HG02943 (cell line): ENCODE measurements at regions not wholly inside any gene's neighbourhood (a gene's known extent, or its start where the extent isn't known, plus 50 kb on each side); places are given as distances from the start of the nearest gene placed in this dataset.
"Not testable (repeated sequence)": the region's sequence is repeated elsewhere in the genome, so short reads cannot be mapped to it uniquely, and the experiment has no call there.

ENCODE experiments used
- ATAC-seq: cut with Tn5 transposase; IDR thresholded peaks from one replicate; pipeline ENCODE4 v1.9.1; 2021; ENCODE audit warnings: mild to moderate bottlenecking, low read depth, moderate library complexity; ENCODE audit not compliant: unreplicated experiment

- no peak for ATAC-seq
Measured at GRCh38 chr3:40923143-40923542, 276.2 kb upstream of the CTNNB1 start.

GRCh38 chr3:40923651-40924050, 275.7 kb upstream of the CTNNB1 start:
- no peak for ATAC-seq

GRCh38 chr3:40924559-40925141, 274.7 kb upstream of the CTNNB1 start:
- ATAC-seq, result no peak

- no peak for ATAC-seq
Measured at GRCh38 chr3:40925231-40925630, 274.1 kb upstream of the CTNNB1 start.

- ATAC-seq, result no peak
Measured at GRCh38 chr3:40930131-40930538, 269.2 kb upstream of the CTNNB1 start.

- ATAC-seq, result no peak
Measured at GRCh38 chr3:40930756-40931155, 268.5 kb upstream of the CTNNB1 start.

GRCh38 chr3:40938591-40938990, 260.7 kb upstream of the CTNNB1 start:
- no peak for ATAC-seq

GRCh38 chr3:40939030-40939740, 260.1 kb upstream of the CTNNB1 start:
- no peak for ATAC-seq

GRCh38 chr3:40939741-40940130, 259.6 kb upstream of the CTNNB1 start:
- no peak for ATAC-seq

- no peak for ATAC-seq
Measured at GRCh38 chr3:40940651-40941050, 258.7 kb upstream of the CTNNB1 start.

- not testable (repeated sequence) for ATAC-seq
Measured at GRCh38 chr3:40947022-40947421, 252.3 kb upstream of the CTNNB1 start.

GRCh38 chr3:40949347-40949746, 250.0 kb upstream of the CTNNB1 start:
- not testable (repeated sequence) for ATAC-seq

- ATAC-seq, result no peak
Measured at GRCh38 chr3:40951636-40952035, 247.7 kb upstream of the CTNNB1 start.

GRCh38 chr3:40961104-40961857, 238.0 kb upstream of the CTNNB1 start:
- no peak for ATAC-seq

- ATAC-seq, result no peak
Measured at GRCh38 chr3:40962721-40963120, 236.6 kb upstream of the CTNNB1 start.

GRCh38 chr3:40968666-40969065, 230.6 kb upstream of the CTNNB1 start:
- ATAC-seq, result no peak

GRCh38 chr3:40969341-40969740, 230.0 kb upstream of the CTNNB1 start:
- no peak for ATAC-seq

- ATAC-seq, result no peak
Measured at GRCh38 chr3:40969756-40970466, 229.4 kb upstream of the CTNNB1 start.

GRCh38 chr3:40971191-40972168, 227.8 kb upstream of the CTNNB1 start:
- ATAC-seq, result peak; percentile 96

GRCh38 chr3:40972350-40972749, 227.0 kb upstream of the CTNNB1 start:
- no peak for ATAC-seq
